Liver (tissue), 8 donors: ENCODE measurements at regions not wholly inside any gene's neighbourhood (a gene's known extent, or its start where the extent isn't known, plus 50 kb on each side); places are given as distances from the start of the nearest gene placed in this dataset.
"Not testable (repeated sequence)": the region's sequence is repeated elsewhere in the genome, so short reads cannot be mapped to it uniquely, and the experiment has no call there.

Source experiments
- DNase-seq: peaks from one replicate; pipeline ENCODE4 v3.0.0-alpha.2; 2017; ENCODE audit warnings: low spot score
- H3K27ac ChIP-seq, 2 donors: one replicate each; pipeline ENCODE4 v1.7.0; 2013; ENCODE audit warnings: inconsistent platforms in 2 of 2, low read length in 2 of 2, control low read depth in 1 of 2, low read depth in 1 of 2, mild to moderate bottlenecking in 1 of 2
- H3K27me3 ChIP-seq, 4 donors: one replicate each; pipeline versions ENCODE4 v1.6.1 to v1.7.0; 2013; ENCODE audit warnings: low read length in 3 of 4, inconsistent platforms in 1 of 4, mild to moderate bottlenecking in 1 of 4, moderate library complexity in 1 of 4; ENCODE audit not compliant: control insufficient read depth in 4 of 4, insufficient read depth in 4 of 4
- H3K36me3 ChIP-seq, 4 donors: one replicate each; pipeline versions ENCODE4 v1.6.1 to v1.7.0; 2013; ENCODE audit warnings: low read length in 3 of 4, mild to moderate bottlenecking in 3 of 4, low read depth in 1 of 4, moderate library complexity in 1 of 4; ENCODE audit not compliant: control insufficient read depth in 4 of 4, insufficient read depth in 3 of 4
- H3K4me1 ChIP-seq, 4 donors: one replicate each; pipeline versions ENCODE4 v1.6.1 to v1.7.0; 2013; ENCODE audit warnings: low read length in 3 of 4, mild to moderate bottlenecking in 3 of 4, moderate library complexity in 1 of 4; ENCODE audit not compliant: control insufficient read depth in 4 of 4, insufficient read depth in 4 of 4
- H3K4me3 ChIP-seq, 3 donors: one replicate each; pipeline versions ENCODE4 v1.6.1 to v1.7.0; 2013; ENCODE audit warnings: low read length in 3 of 3, control low read depth in 1 of 3, low read depth in 1 of 3, mild to moderate bottlenecking in 1 of 3
- H3K9ac ChIP-seq, 2 donors: one replicate each; pipeline ENCODE4 v1.7.0; 2013; ENCODE audit warnings: low read length in 2 of 2, mild to moderate bottlenecking in 2 of 2, moderate library complexity in 2 of 2, control low read depth in 1 of 2, low read depth in 1 of 2
- H3K9me3 ChIP-seq, 4 donors: one replicate each; pipeline versions ENCODE4 v1.6.1 to v1.7.0; 2013; ENCODE audit warnings: low read length in 3 of 4; ENCODE audit not compliant: control insufficient read depth in 4 of 4
- EGR1 ChIP-seq, 2 donors: IDR thresholded peaks; 2 replicates each; pipeline ENCODE4 v1.6.1; 2016 to 2018; ENCODE audit warnings: antibody characterized with exemption in 2 of 2, low read depth in 2 of 2
- FOXA1 ChIP-seq: IDR thresholded peaks from 2 replicates; pipeline ENCODE4 v1.6.1; 2016; ENCODE audit warnings: antibody characterized with exemption
- FOXA2 ChIP-seq: IDR thresholded peaks from 2 replicates; pipeline ENCODE4 v1.6.1; 2016; ENCODE audit warnings: antibody characterized with exemption
- GABPA ChIP-seq, 2 donors: IDR thresholded peaks in 1 of 2; conservative IDR thresholded peaks in 1 of 2; 2 replicates each; pipeline ENCODE4 v1.6.1; 2016; ENCODE audit warnings: antibody characterized with exemption in 2 of 2, mild to moderate bottlenecking in 1 of 2, moderate library complexity in 1 of 2
- HNF4G ChIP-seq: IDR thresholded peaks from 2 replicates; pipeline ENCODE4 v1.6.1; 2016; ENCODE audit warnings: antibody characterized with exemption
- JUND ChIP-seq, 2 donors: IDR thresholded peaks; 2 replicates each; pipeline ENCODE4 v1.6.1; 2016; ENCODE audit warnings: antibody characterized with exemption in 2 of 2
- NR2F2 ChIP-seq: IDR thresholded peaks from 2 replicates; pipeline ENCODE4 v1.6.1; 2016; ENCODE audit warnings: antibody characterized with exemption
- RAD21 ChIP-seq, 2 donors: IDR thresholded peaks; 2 replicates each; pipeline ENCODE4 v1.6.1; 2016; ENCODE audit warnings: antibody characterized with exemption in 2 of 2, mild to moderate bottlenecking in 2 of 2
- REST ChIP-seq: IDR thresholded peaks from 2 replicates; pipeline ENCODE4 v1.6.1; 2016; ENCODE audit warnings: antibody characterized with exemption, mild to moderate bottlenecking
- RXRA ChIP-seq, 2 donors: IDR thresholded peaks; 2 replicates each; pipeline ENCODE4 v1.6.1; 2017 to 2018; ENCODE audit warnings: antibody characterized with exemption in 2 of 2, mild to moderate bottlenecking in 1 of 2
- SP1 ChIP-seq: IDR thresholded peaks from 2 replicates; pipeline ENCODE4 v1.6.1; 2018; ENCODE audit warnings: antibody characterized with exemption, mild to moderate bottlenecking
- YY1 ChIP-seq: IDR thresholded peaks from 2 replicates; pipeline ENCODE4 v1.6.1; 2016; ENCODE audit warnings: antibody characterized with exemption, mild to moderate bottlenecking
- WGBS: extraction: QIAGEN DNeasy Blood & Tissue Kit; methylation state at CpG from one replicate; pipeline ENCODE4 v1.1.7; 2013; 5-methylcytosine and 5-hydroxymethylcytosine counted together
- TF ChIP-seq, protein P1 (sequence below): IDR thresholded peaks from 2 replicates; pipeline ENCODE4 v1.6.1; 2016; ENCODE audit warnings: antibody characterized with exemption
- TF ChIP-seq, protein P2 (sequence below): fragments of 150-350 bp; IDR thresholded peaks from 2 replicates; pipeline ENCODE4 v1.5.1; 2017; ENCODE audit warnings: improper control_type of control experiment, low read depth, low read length; ENCODE audit not compliant: missing input control
- TF ChIP-seq, protein P3 (sequence below): IDR thresholded peaks from 2 replicates; pipeline ENCODE4 v1.6.1; 2016; ENCODE audit warnings: antibody characterized with exemption
- donor health status: healthy.
- donor health status: healthy.
- donor health status: healthy.
- donor health status: healthy.
- donor health status: healthy.

GRCh38 chr4:79160962-79161361 is 164.9 kb downstream of the NAA11 start (continued):
- TF ChIP-seq REST (no peak), FOXA1 (no peak)
- TF ChIP-seq, protein P1, sequence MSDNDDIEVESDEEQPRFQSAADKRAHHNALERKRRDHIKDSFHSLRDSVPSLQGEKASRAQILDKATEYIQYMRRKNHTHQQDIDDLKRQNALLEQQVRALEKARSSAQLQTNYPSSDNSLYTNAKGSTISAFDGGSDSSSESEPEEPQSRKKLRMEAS: no peak

- not testable (repeated sequence) for H3K9me3 ChIP-seq, DNase-seq, H3K4me1 ChIP-seq, H3K9ac ChIP-seq, H3K4me3 ChIP-seq, H3K27ac ChIP-seq, H3K27me3 ChIP-seq, H3K36me3 ChIP-seq
- WGBS: 70% methylated on average over 2 of the region's 2 CpGs
Observed at GRCh38 chr4:79158705-79159104, 167.2 kb downstream of the NAA11 start.

GRCh38 chr4:79155336-79155735 is 170.5 kb downstream of the NAA11 start:
- Histone ChIP-seq H3K4me3 (no peak overlapping the region), H3K36me3 (no peaks in the 10 kb centered on the region), H3K4me1 (no peaks in the 10 kb centered on the region), H3K27me3 (no peaks in the 10 kb centered on the region), H3K27ac (no peak overlapping the region), H3K9ac (no peak overlapping the region), H3K9me3 (peaks cover 0 to 5% (median under 1%) of the 10 kb centered on the region in 4 donors)
- 51% methylated on average over 3 of the region's 3 CpGs for WGBS
- DNase-seq: no peak
- TF ChIP-seq REST (no peak), SP1 (no peak), JUND (IDR thresholded peaks at IDR 0.05) (no peak), FOXA2 (no peak), GABPA (IDR thresholded peaks at IDR 0.05 in 1 of 2, conservative IDR thresholded peaks at IDR 0.05 in 1 of 2) (no peak), HNF4G (no peak), EGR1 (IDR thresholded peaks at IDR 0.05; ENCODE audit: low read depth in 2 of 2) (no peak), RXRA (IDR thresholded peaks at IDR 0.05) (no peak), RAD21 (IDR thresholded peaks at IDR 0.05) (no peak), NR2F2 (no peak), YY1 (no peak)
- TF ChIP-seq, protein P2, sequence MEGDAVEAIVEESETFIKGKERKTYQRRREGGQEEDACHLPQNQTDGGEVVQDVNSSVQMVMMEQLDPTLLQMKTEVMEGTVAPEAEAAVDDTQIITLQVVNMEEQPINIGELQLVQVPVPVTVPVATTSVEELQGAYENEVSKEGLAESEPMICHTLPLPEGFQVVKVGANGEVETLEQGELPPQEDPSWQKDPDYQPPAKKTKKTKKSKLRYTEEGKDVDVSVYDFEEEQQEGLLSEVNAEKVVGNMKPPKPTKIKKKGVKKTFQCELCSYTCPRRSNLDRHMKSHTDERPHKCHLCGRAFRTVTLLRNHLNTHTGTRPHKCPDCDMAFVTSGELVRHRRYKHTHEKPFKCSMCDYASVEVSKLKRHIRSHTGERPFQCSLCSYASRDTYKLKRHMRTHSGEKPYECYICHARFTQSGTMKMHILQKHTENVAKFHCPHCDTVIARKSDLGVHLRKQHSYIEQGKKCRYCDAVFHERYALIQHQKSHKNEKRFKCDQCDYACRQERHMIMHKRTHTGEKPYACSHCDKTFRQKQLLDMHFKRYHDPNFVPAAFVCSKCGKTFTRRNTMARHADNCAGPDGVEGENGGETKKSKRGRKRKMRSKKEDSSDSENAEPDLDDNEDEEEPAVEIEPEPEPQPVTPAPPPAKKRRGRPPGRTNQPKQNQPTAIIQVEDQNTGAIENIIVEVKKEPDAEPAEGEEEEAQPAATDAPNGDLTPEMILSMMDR: no peak
- TF ChIP-seq, protein P3, sequence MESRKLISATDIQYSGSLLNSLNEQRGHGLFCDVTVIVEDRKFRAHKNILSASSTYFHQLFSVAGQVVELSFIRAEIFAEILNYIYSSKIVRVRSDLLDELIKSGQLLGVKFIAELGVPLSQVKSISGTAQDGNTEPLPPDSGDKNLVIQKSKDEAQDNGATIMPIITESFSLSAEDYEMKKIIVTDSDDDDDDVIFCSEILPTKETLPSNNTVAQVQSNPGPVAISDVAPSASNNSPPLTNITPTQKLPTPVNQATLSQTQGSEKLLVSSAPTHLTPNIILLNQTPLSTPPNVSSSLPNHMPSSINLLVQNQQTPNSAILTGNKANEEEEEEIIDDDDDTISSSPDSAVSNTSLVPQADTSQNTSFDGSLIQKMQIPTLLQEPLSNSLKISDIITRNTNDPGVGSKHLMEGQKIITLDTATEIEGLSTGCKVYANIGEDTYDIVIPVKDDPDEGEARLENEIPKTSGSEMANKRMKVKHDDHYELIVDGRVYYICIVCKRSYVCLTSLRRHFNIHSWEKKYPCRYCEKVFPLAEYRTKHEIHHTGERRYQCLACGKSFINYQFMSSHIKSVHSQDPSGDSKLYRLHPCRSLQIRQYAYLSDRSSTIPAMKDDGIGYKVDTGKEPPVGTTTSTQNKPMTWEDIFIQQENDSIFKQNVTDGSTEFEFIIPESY: no peak
- TF ChIP-seq, protein P1: no peak
